ENCODE measurements at regions not wholly inside any gene's neighbourhood (a gene's known extent, or its start where the extent isn't known, plus 50 kb on each side); places are given as distances from the start of the nearest gene placed in this dataset.

GRCh38 chr22:48796310-48797015 lies 1031.2 kb downstream of the BRD1 start:
- H3K4me1 ChIP-seq (ENCODE audit: insufficient read depth, low read length): no peaks in the 10 kb centered on the region
- no peaks in the 10 kb centered on the region for H3K9me3 ChIP-seq (ENCODE audit: low read length)
- no peak overlapping the region for H3K9ac ChIP-seq (ENCODE audit: low read length)
- H3K4me3 ChIP-seq (ENCODE audit: low read depth in 1 of 2, low read length in 2 of 2): no peak overlapping the region
- H3K27ac ChIP-seq (ENCODE audit: low read depth, low read length): no peak overlapping the region
- H3K36me3 ChIP-seq (ENCODE audit: insufficient read depth, low read length): no peaks in the 10 kb centered on the region
- H3K27me3 ChIP-seq (ENCODE audit: control insufficient read depth in 1 of 2, insufficient read depth in 2 of 2, low read length in 2 of 2): peaks cover 0 to 8% of the 10 kb centered on the region in 2 donors

- Histone ChIP-seq H3K9me3 (ENCODE audit: low read length) (no peaks in the 10 kb centered on the region), H3K27ac (ENCODE audit: low read depth, low read length) (no peak overlapping the region), H3K4me3 (ENCODE audit: low read depth in 1 of 2, low read length in 2 of 2) (no peak overlapping the region), H3K9ac (ENCODE audit: low read length) (no peak overlapping the region), H3K36me3 (ENCODE audit: insufficient read depth, low read length) (no peaks in the 10 kb centered on the region), H3K27me3 (ENCODE audit: control insufficient read depth in 1 of 2, insufficient read depth in 2 of 2, low read length in 2 of 2) (peaks cover 0 to 8% of the 10 kb centered on the region in 2 donors), H3K4me1 (ENCODE audit: insufficient read depth, low read length) (no peaks in the 10 kb centered on the region)
These were observed 1032.0 kb downstream of the BRD1 start for GRCh38 chr22:48795664-48796063.

- Histone ChIP-seq H3K9ac (ENCODE audit: low read length) (no peak overlapping the region), H3K27ac (ENCODE audit: low read depth, low read length) (no peak overlapping the region), H3K27me3 (ENCODE audit: control insufficient read depth in 1 of 2, insufficient read depth in 2 of 2, low read length in 2 of 2) (peaks cover 0 to 1% of the 10 kb centered on the region in 2 donors), H3K4me1 (ENCODE audit: insufficient read depth, low read length) (no peaks in the 10 kb centered on the region), H3K4me3 (ENCODE audit: low read depth in 1 of 2, low read length in 2 of 2) (no peak overlapping the region), H3K9me3 (ENCODE audit: low read length) (no peaks in the 10 kb centered on the region), H3K36me3 (ENCODE audit: insufficient read depth, low read length) (no peaks in the 10 kb centered on the region)
These were observed 1032.8 kb downstream of the BRD1 start for GRCh38 chr22:48794906-48795305.

- Histone ChIP-seq H3K9me3 (ENCODE audit: low read length) (no peaks in the 10 kb centered on the region), H3K36me3 (ENCODE audit: insufficient read depth, low read length) (no peaks in the 10 kb centered on the region), H3K4me1 (ENCODE audit: insufficient read depth, low read length) (no peaks in the 10 kb centered on the region), H3K27ac (ENCODE audit: low read depth, low read length) (no peak overlapping the region), H3K4me3 (ENCODE audit: low read depth in 1 of 2, low read length in 2 of 2) (no peak overlapping the region), H3K27me3 (ENCODE audit: control insufficient read depth in 1 of 2, insufficient read depth in 2 of 2, low read length in 2 of 2) (no peaks in the 10 kb centered on the region), H3K9ac (ENCODE audit: low read length) (no peak overlapping the region)
These were observed 1033.7 kb downstream of the BRD1 start for GRCh38 chr22:48793949-48794348.

GRCh38 chr22:48786679-48786996 lies 1041.0 kb downstream of the BRD1 start:
- no peak overlapping the region for H3K4me3 ChIP-seq (ENCODE audit: low read depth in 1 of 2, low read length in 2 of 2)
- H3K27me3 ChIP-seq (ENCODE audit: control insufficient read depth in 1 of 2, insufficient read depth in 2 of 2, low read length in 2 of 2): no peaks in the 10 kb centered on the region
- H3K4me1 ChIP-seq (ENCODE audit: insufficient read depth, low read length): no peaks in the 10 kb centered on the region
- H3K9ac ChIP-seq (ENCODE audit: low read length): no peak overlapping the region
- H3K9me3 ChIP-seq (ENCODE audit: low read length): no peaks in the 10 kb centered on the region
- no peaks in the 10 kb centered on the region for H3K36me3 ChIP-seq (ENCODE audit: insufficient read depth, low read length)
- H3K27ac ChIP-seq (ENCODE audit: low read depth, low read length): no peak overlapping the region

- Histone ChIP-seq H3K36me3 (ENCODE audit: insufficient read depth, low read length) (no peaks in the 10 kb centered on the region), H3K9ac (ENCODE audit: low read length) (no peak overlapping the region), H3K27me3 (ENCODE audit: control insufficient read depth in 1 of 2, insufficient read depth in 2 of 2, low read length in 2 of 2) (no peaks in the 10 kb centered on the region), H3K4me3 (ENCODE audit: low read depth in 1 of 2, low read length in 2 of 2) (no peak overlapping the region), H3K9me3 (ENCODE audit: low read length) (no peaks in the 10 kb centered on the region), H3K27ac (ENCODE audit: low read depth, low read length) (no peak overlapping the region), H3K4me1 (ENCODE audit: insufficient read depth, low read length) (no peaks in the 10 kb centered on the region)
These were observed 1041.6 kb downstream of the BRD1 start for GRCh38 chr22:48785792-48786678.

GRCh38 chr22:48784701-48785503 lies 1042.8 kb downstream of the BRD1 start:
- no peaks in the 10 kb centered on the region for H3K9me3 ChIP-seq (ENCODE audit: low read length)
- H3K9ac ChIP-seq (ENCODE audit: low read length): no peak overlapping the region
- H3K36me3 ChIP-seq (ENCODE audit: insufficient read depth, low read length): no peaks in the 10 kb centered on the region
- no peak overlapping the region for H3K4me3 ChIP-seq (ENCODE audit: low read depth in 1 of 2, low read length in 2 of 2)
- no peak overlapping the region for H3K27ac ChIP-seq (ENCODE audit: low read depth, low read length)
- no peaks in the 10 kb centered on the region for H3K27me3 ChIP-seq (ENCODE audit: control insufficient read depth in 1 of 2, insufficient read depth in 2 of 2, low read length in 2 of 2)
- no peaks in the 10 kb centered on the region for H3K4me1 ChIP-seq (ENCODE audit: insufficient read depth, low read length)

GRCh38 chr22:48783821-48784266 lies 1043.8 kb downstream of the BRD1 start:
- Histone ChIP-seq H3K4me3 (ENCODE audit: low read depth in 1 of 2, low read length in 2 of 2) (no peak overlapping the region), H3K9me3 (ENCODE audit: low read length) (no peaks in the 10 kb centered on the region), H3K27ac (ENCODE audit: low read depth, low read length) (no peak overlapping the region), H3K27me3 (ENCODE audit: control insufficient read depth in 1 of 2, insufficient read depth in 2 of 2, low read length in 2 of 2) (no peaks in the 10 kb centered on the region), H3K36me3 (ENCODE audit: insufficient read depth, low read length) (no peaks in the 10 kb centered on the region), H3K4me1 (ENCODE audit: insufficient read depth, low read length) (no peaks in the 10 kb centered on the region), H3K9ac (ENCODE audit: low read length) (no peak overlapping the region)

- no peaks in the 10 kb centered on the region for H3K36me3 ChIP-seq (ENCODE audit: insufficient read depth, low read length)
- no peaks in the 10 kb centered on the region for H3K9me3 ChIP-seq (ENCODE audit: low read length)
- H3K4me1 ChIP-seq (ENCODE audit: insufficient read depth, low read length): no peaks in the 10 kb centered on the region
- no peak overlapping the region for H3K4me3 ChIP-seq (ENCODE audit: low read depth in 1 of 2, low read length in 2 of 2)
- no peak overlapping the region for H3K9ac ChIP-seq (ENCODE audit: low read length)
- H3K27me3 ChIP-seq (ENCODE audit: control insufficient read depth in 1 of 2, insufficient read depth in 2 of 2, low read length in 2 of 2): no peaks in the 10 kb centered on the region
- H3K27ac ChIP-seq (ENCODE audit: low read depth, low read length): no peak overlapping the region
These were observed 1044.7 kb downstream of the BRD1 start for GRCh38 chr22:48782811-48783511.

- Histone ChIP-seq H3K36me3 (ENCODE audit: insufficient read depth, low read length) (no peaks in the 10 kb centered on the region), H3K9me3 (ENCODE audit: low read length) (no peaks in the 10 kb centered on the region), H3K4me3 (ENCODE audit: low read depth in 1 of 2, low read length in 2 of 2) (no peak overlapping the region), H3K9ac (ENCODE audit: low read length) (no peak overlapping the region), H3K27ac (ENCODE audit: low read depth, low read length) (no peak overlapping the region), H3K27me3 (ENCODE audit: control insufficient read depth in 1 of 2, insufficient read depth in 2 of 2, low read length in 2 of 2) (no peaks in the 10 kb centered on the region), H3K4me1 (ENCODE audit: insufficient read depth, low read length) (no peaks in the 10 kb centered on the region)
These were observed 1045.3 kb downstream of the BRD1 start for GRCh38 chr22:48782326-48782725.

- Histone ChIP-seq H3K36me3 (ENCODE audit: insufficient read depth, low read length) (no peaks in the 10 kb centered on the region), H3K27me3 (ENCODE audit: control insufficient read depth in 1 of 2, insufficient read depth in 2 of 2, low read length in 2 of 2) (no peaks in the 10 kb centered on the region), H3K9me3 (ENCODE audit: low read length) (no peaks in the 10 kb centered on the region), H3K27ac (ENCODE audit: low read depth, low read length) (no peak overlapping the region), H3K4me3 (ENCODE audit: low read depth in 1 of 2, low read length in 2 of 2) (no peak overlapping the region), H3K9ac (ENCODE audit: low read length) (no peak overlapping the region), H3K4me1 (ENCODE audit: insufficient read depth, low read length) (no peaks in the 10 kb centered on the region)
These were observed 1045.8 kb downstream of the BRD1 start for GRCh38 chr22:48781868-48782267.
